GM18909 (cell line): ENCODE measurements at regions not wholly inside any gene's neighbourhood (a gene's known extent, or its start where the extent isn't known, plus 50 kb on each side); places are given as distances from the start of the nearest gene placed in this dataset.

Source experiments
- ATAC-seq: cut with Tn5 transposase; IDR thresholded peaks from one replicate; pipeline ENCODE4 v1.9.1; 2021; ENCODE audit warnings: mild to moderate bottlenecking; ENCODE audit not compliant: unreplicated experiment, poor library complexity

- ATAC-seq, result no peak
Measured at GRCh38 chr2:71788186-71788525, 334.8 kb downstream of the DYSF start.

GRCh38 chr2:71787476-71788185 lies 334.3 kb downstream of the DYSF start:
- no peak for ATAC-seq

GRCh38 chr2:71787108-71787415 lies 333.7 kb downstream of the DYSF start:
- ATAC-seq, result no peak

- ATAC-seq, result no peak
Measured at GRCh38 chr2:71786291-71787107, 333.1 kb downstream of the DYSF start.

- no peak for ATAC-seq
Measured at GRCh38 chr2:71785516-71785981, 332.2 kb downstream of the DYSF start.

GRCh38 chr2:71784734-71785511 lies 331.6 kb downstream of the DYSF start:
- ATAC-seq, result no peak

- ATAC-seq, result no peak
Measured at GRCh38 chr2:71783815-71784214, 330.5 kb downstream of the DYSF start.

- no peak for ATAC-seq
Measured at GRCh38 chr2:71783215-71783614, 329.9 kb downstream of the DYSF start.

GRCh38 chr2:71782323-71782722 lies 329.0 kb downstream of the DYSF start:
- ATAC-seq, result no peak

- no peak for ATAC-seq
Measured at GRCh38 chr2:71781695-71782228, 328.4 kb downstream of the DYSF start.

- ATAC-seq, result no peak
Measured at GRCh38 chr2:71780162-71780561, 326.8 kb downstream of the DYSF start.

- no peak for ATAC-seq
Measured at GRCh38 chr2:71779774-71780105, 326.4 kb downstream of the DYSF start.

GRCh38 chr2:71778936-71779773 lies 325.8 kb downstream of the DYSF start:
- ATAC-seq, result no peak

GRCh38 chr2:71778514-71778913 lies 325.2 kb downstream of the DYSF start:
- no peak for ATAC-seq

- no peak for ATAC-seq
Measured at GRCh38 chr2:71777946-71778345, 324.6 kb downstream of the DYSF start.

- no peak for ATAC-seq
Measured at GRCh38 chr2:71776227-71776626, 322.9 kb downstream of the DYSF start.

- no peak for ATAC-seq
Measured at GRCh38 chr2:71773218-71773617, 319.9 kb downstream of the DYSF start.

GRCh38 chr2:71772510-71773172 lies 319.3 kb downstream of the DYSF start:
- ATAC-seq, result no peak

- ATAC-seq, result no peak
Measured at GRCh38 chr2:71767663-71768062, 314.3 kb downstream of the DYSF start.

- no peak for ATAC-seq
Measured at GRCh38 chr2:71759060-71759459, 305.7 kb downstream of the DYSF start.
